Sigmoid colon (tissue), 4 donors: ENCODE measurements at regions not wholly inside any gene's neighbourhood (a gene's known extent, or its start where the extent isn't known, plus 50 kb on each side); places are given as distances from the start of the nearest gene placed in this dataset.
"Not testable (repeated sequence)": the region's sequence is repeated elsewhere in the genome, so short reads cannot be mapped to it uniquely, and the experiment has no call there.

Experiments
- EP300 ChIP-seq, 4 donors: sonication (generic); formaldehyde crosslinking; IDR thresholded peaks; one replicate each; pipeline ENCODE4 v1.6.1; 2017; ENCODE audit warnings: antibody characterized with exemption in 4 of 4
- TF ChIP-seq, protein P1 (sequence below), 4 experiments: fragments of 450-650 bp in 3 of 4; fragments of 200-600 bp in 1 of 4; IDR thresholded peaks; one replicate each; pipeline ENCODE4 v1.5.1; 2016 to 2019; ENCODE audit warnings: antibody characterized with exemption in 4 of 4, mild to moderate bottlenecking in 3 of 4, moderate library complexity in 2 of 4

DNA sequence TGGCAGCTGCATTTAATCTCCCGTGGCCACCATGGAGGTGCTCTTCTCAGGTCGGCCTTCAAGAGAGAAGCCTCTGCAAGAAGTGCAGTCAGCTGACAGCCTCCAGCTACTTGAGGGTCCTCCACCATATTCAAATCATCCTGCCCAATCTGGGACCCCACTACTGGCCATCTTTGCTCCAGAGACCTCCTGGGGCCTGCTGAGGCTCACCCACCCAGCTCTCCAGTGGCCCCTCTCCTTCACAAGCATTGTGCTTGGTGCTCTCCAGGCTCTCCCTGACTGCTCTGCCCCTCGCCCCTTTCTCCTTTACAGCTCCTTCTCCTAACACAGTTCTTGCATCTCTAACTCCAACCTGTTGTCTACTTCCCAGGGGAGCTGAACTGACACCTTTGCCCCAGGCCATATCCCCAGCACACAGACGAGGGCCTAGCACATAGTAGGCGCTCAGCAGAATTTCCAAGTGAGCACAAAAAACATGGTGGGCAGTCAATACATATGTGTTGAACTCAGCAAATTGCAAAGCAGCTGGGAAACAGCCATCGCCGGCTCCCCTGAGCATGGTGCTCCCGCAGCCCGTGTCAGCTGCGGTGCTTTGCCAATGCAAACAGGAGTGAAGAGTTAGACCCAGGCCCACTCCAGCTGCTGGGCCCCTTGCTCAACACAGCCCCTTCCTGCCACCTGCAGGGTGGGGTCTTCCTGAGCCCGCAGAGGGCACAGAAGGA is 102.2 kb downstream of the TNFRSF13B start:
- TF ChIP-seq, protein P1, sequence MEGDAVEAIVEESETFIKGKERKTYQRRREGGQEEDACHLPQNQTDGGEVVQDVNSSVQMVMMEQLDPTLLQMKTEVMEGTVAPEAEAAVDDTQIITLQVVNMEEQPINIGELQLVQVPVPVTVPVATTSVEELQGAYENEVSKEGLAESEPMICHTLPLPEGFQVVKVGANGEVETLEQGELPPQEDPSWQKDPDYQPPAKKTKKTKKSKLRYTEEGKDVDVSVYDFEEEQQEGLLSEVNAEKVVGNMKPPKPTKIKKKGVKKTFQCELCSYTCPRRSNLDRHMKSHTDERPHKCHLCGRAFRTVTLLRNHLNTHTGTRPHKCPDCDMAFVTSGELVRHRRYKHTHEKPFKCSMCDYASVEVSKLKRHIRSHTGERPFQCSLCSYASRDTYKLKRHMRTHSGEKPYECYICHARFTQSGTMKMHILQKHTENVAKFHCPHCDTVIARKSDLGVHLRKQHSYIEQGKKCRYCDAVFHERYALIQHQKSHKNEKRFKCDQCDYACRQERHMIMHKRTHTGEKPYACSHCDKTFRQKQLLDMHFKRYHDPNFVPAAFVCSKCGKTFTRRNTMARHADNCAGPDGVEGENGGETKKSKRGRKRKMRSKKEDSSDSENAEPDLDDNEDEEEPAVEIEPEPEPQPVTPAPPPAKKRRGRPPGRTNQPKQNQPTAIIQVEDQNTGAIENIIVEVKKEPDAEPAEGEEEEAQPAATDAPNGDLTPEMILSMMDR (IDR thresholded peaks at IDR 0.05): not testable (repeated sequence)
- TF ChIP-seq EP300 (IDR thresholded peaks at IDR 0.05): not testable (repeated sequence)
